ENCODE measurements at regions not wholly inside any gene's neighbourhood (a gene's known extent, or its start where the extent isn't known, plus 50 kb on each side); places are given as distances from the start of the nearest gene placed in this dataset.

- Histone ChIP-seq H3K4me3 (no peak overlapping the region), H3K36me3 (replicated peaks in 1 of 2) (no peaks in the 10 kb centered on the region), H3K9me3 (replicated peaks in 1 of 3) (no peaks in the 10 kb centered on the region), H3K27me3 (no peaks in the 10 kb centered on the region), H3K27ac (no peak overlapping the region), H3K4me1 (replicated peaks in 1 of 2) (no peaks in the 10 kb centered on the region)
- no peak for DNase-seq
- intact Hi-C loops (cut with DNase I) = no loop called here
- no peak for TF ChIP-seq CTCF (IDR thresholded peaks at IDR 0.05)
- 52 to 70% (median 56%) methylated on average over 5 of the region's 5 CpGs for WGBS, 4 donors
These were observed 125.3 kb upstream of the SLC25A13 start for GRCh38 chr7:96447109-96447645.

GRCh38 chr7:96441436-96442084, 119.7 kb upstream of the SLC25A13 start:
- H3K36me3 ChIP-seq (replicated peaks in 1 of 2) = no peaks in the 10 kb centered on the region
- no peak overlapping the region for H3K4me3 ChIP-seq
- WGBS, 4 donors = 78 to 87% (median 83%) methylated on average over 5 of the region's 5 CpGs
- no peak for DNase-seq
- TF ChIP-seq CTCF (IDR thresholded peaks at IDR 0.05) = no peak
- no peak for TF ChIP-seq POLR2A (IDR thresholded peaks at IDR 0.05)
- H3K27me3 ChIP-seq = no peaks in the 10 kb centered on the region
- intact Hi-C loops (cut with DNase I) = no loop called here
- no peak overlapping the region for H3K27ac ChIP-seq
- no peaks in the 10 kb centered on the region for H3K9me3 ChIP-seq (replicated peaks in 1 of 3)
- no peaks in the 10 kb centered on the region for H3K4me1 ChIP-seq (replicated peaks in 1 of 2)

- Histone ChIP-seq H3K4me1 (replicated peaks in 1 of 2) (no peaks in the 10 kb centered on the region), H3K27me3 (no peaks in the 10 kb centered on the region), H3K4me3 (no peak overlapping the region), H3K36me3 (replicated peaks in 1 of 2) (no peaks in the 10 kb centered on the region), H3K27ac (no peak overlapping the region), H3K9me3 (replicated peaks in 1 of 3) (no peaks in the 10 kb centered on the region)
- 86 to 91% (median 87%) methylated on average over 4 of the region's 4 CpGs for WGBS, 4 donors
- intact Hi-C loops (cut with DNase I) = no loop called here
- TF ChIP-seq POLR2A (IDR thresholded peaks at IDR 0.05) (no peak), CTCF (IDR thresholded peaks at IDR 0.05) (no peak)
- DNase-seq = no peak
These were observed 118.4 kb upstream of the SLC25A13 start for GRCh38 chr7:96440328-96440727.

- intact Hi-C loops (cut with DNase I) = no loop called here
- Histone ChIP-seq H3K27me3 (no peaks in the 10 kb centered on the region), H3K36me3 (replicated peaks in 1 of 2) (no peaks in the 10 kb centered on the region), H3K4me3 (no peak overlapping the region), H3K9me3 (replicated peaks in 1 of 3) (no peaks in the 10 kb centered on the region), H3K4me1 (replicated peaks in 1 of 2) (no peaks in the 10 kb centered on the region), H3K27ac (no peak overlapping the region)
- no peak for DNase-seq
- TF ChIP-seq POLR2A (IDR thresholded peaks at IDR 0.05) (no peak), CTCF (IDR thresholded peaks at IDR 0.05) (no peak)
These were observed 115.0 kb upstream of the SLC25A13 start for GRCh38 chr7:96436880-96437279.
